ENCODE measurements at regions not wholly inside any gene's neighbourhood (a gene's known extent, or its start where the extent isn't known, plus 50 kb on each side); places are given as distances from the start of the nearest gene placed in this dataset.

DNA sequence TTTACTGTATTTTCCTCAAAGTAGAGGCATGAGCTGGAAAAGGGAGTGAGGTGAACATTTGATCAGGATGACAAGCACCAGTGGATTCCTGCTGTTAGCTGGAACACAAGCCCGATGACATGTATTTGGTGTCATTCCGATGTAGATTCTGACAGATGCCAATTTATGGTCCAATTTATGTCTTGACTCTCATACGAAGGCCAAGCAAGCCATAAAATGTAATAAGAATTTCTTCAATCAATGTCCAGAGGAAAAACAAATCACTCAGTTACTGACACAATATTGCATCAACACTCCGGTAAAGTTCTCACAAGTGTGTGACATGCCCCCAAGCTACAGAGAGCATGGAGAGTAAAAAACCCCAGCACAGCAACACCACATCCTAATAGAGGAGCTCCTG lies 138.3 kb upstream of the ZNF521 start:
- TF ChIP-seq, protein P1, sequence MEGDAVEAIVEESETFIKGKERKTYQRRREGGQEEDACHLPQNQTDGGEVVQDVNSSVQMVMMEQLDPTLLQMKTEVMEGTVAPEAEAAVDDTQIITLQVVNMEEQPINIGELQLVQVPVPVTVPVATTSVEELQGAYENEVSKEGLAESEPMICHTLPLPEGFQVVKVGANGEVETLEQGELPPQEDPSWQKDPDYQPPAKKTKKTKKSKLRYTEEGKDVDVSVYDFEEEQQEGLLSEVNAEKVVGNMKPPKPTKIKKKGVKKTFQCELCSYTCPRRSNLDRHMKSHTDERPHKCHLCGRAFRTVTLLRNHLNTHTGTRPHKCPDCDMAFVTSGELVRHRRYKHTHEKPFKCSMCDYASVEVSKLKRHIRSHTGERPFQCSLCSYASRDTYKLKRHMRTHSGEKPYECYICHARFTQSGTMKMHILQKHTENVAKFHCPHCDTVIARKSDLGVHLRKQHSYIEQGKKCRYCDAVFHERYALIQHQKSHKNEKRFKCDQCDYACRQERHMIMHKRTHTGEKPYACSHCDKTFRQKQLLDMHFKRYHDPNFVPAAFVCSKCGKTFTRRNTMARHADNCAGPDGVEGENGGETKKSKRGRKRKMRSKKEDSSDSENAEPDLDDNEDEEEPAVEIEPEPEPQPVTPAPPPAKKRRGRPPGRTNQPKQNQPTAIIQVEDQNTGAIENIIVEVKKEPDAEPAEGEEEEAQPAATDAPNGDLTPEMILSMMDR (IDR thresholded peaks at IDR 0.05): no peak
- TF ChIP-seq POLR2A (IDR thresholded peaks at IDR 0.05): no peak

Data from uterus (tissue), 2 donors.